HCT116 (cell line): ENCODE measurements at regions not wholly inside any gene's neighbourhood (a gene's known extent, or its start where the extent isn't known, plus 50 kb on each side); places are given as distances from the start of the nearest gene placed in this dataset.

Experiments used
- ATAC-seq: fragments of 200-7000 bp; cut with Tn5 transposase; 2 replicates; pipeline ENCODE4 v1.9.1; 2020; ENCODE audit warnings: mild to moderate bottlenecking, moderate library complexity
- BruUV-seq: library from RNA; stranded (reverse); fragments of 400-500 nt; replicated peaks from 2 replicates; lab custom pipeline; 2021; lab: Mats Ljungman, UMichigan
- CTCF ChIA-PET: fragments of 300-600 bp; sonication (Branson Sonifier 250); formaldehyde crosslinking; loops from one replicate; lab custom pipeline; 2021; ENCODE audit warnings: antibody characterized with exemption; lab: Charles Lee
- POLR2A ChIA-PET: fragments of 300-600, 350-600 bp; sonication (Branson Sonifier 250); formaldehyde crosslinking; loops from one replicate; lab custom pipeline; 2021; ENCODE audit warnings: antibody characterized with exemption; lab: Charles Lee
- RAD21 ChIA-PET, 2 experiments: fragments of 300-600 bp; sonication (Branson Sonifier 250); formaldehyde crosslinking; loops; one replicate each; lab custom pipeline; 2023; ENCODE audit warnings: low total read pairs in 2 of 2; ENCODE audit not compliant: uncharacterized antibody in 2 of 2, unreplicated experiment in 2 of 2, low non-redundant PET in 1 of 2; lab: Charles Lee
- DNase-seq: peaks from one replicate; pipeline ENCODE4 v3.0.0-alpha.2; 2010; ENCODE audit warnings: low read depth, low spot score
- H2AFZ ChIP-seq: fragments of 200-600 bp; shearing (Covaris generic), sonication (generic); 2 replicates; pipeline ENCODE4 v1.6.1; 2017; ENCODE audit warnings: low read depth, mixed run types, mixed read lengths, antibody characterized with exemption, low read length; ENCODE audit not compliant: poor library complexity, severe bottlenecking
- H3K27ac ChIP-seq: 2 replicates; pipeline ENCODE4 v1.5.1; 2012; ENCODE audit warnings: low read depth, low read length
- H3K27me3 ChIP-seq: fragments of 200-600 bp; sonication (generic); 2 replicates; pipeline ENCODE4 v1.6.1; 2016; ENCODE audit warnings: mixed run types, low read length, mixed read lengths; ENCODE audit not compliant: insufficient read depth
- H3K36me3 ChIP-seq, 2 experiments: fragments of 200-500 bp in 1 of 2; fragments of 200-600 bp in 1 of 2; sonication (Bioruptor generic) in 1 of 2; sonication (generic) in 1 of 2; 2 replicates each; pipeline versions ENCODE4 v1.5.1 to v1.6.1; 2014 to 2016; ENCODE audit warnings: low read length in 2 of 2, inconsistent platforms in 1 of 2, mixed read lengths in 1 of 2, mixed run types in 1 of 2; ENCODE audit not compliant: insufficient read depth in 2 of 2, control insufficient read depth in 1 of 2
- H3K4me1 ChIP-seq, 2 experiments: fragments of 200-600 bp in 1 of 2; sonication (generic) in 1 of 2; 2 replicates each; pipeline versions ENCODE4 v1.5.1 to v1.6.1; 2012 to 2017; ENCODE audit warnings: low read length in 2 of 2, inconsistent platforms in 1 of 2, mild to moderate bottlenecking in 1 of 2, mixed read lengths in 1 of 2, mixed run types in 1 of 2, moderate library complexity in 1 of 2; ENCODE audit not compliant: insufficient read depth in 2 of 2, control insufficient read depth in 1 of 2
- H3K4me2 ChIP-seq: fragments of 200-600 bp; sonication (generic); 2 replicates; pipeline ENCODE4 v1.6.1; 2017; ENCODE audit warnings: mixed run types, low read length, mixed read lengths
- H3K4me3 ChIP-seq, 2 experiments: fragments of 200-600 bp in 1 of 2; sonication (generic) in 1 of 2; replicated peaks in 1 of 2; 2 replicates each; pipeline ENCODE4 v1.5.1; 2011 to 2016; ENCODE audit warnings: low read length in 2 of 2, control low read depth in 1 of 2, low read depth in 1 of 2, mild to moderate bottlenecking in 1 of 2, mixed read lengths in 1 of 2, mixed run types in 1 of 2
- H3K79me2 ChIP-seq: fragments of 200-600 bp; sonication (generic); 2 replicates; pipeline ENCODE4 v1.6.1; 2017; ENCODE audit warnings: mild to moderate bottlenecking, mixed run types, low read length, moderate library complexity, mixed read lengths; ENCODE audit not compliant: insufficient read depth
- H3K9ac ChIP-seq: fragments of 200-600 bp; sonication (generic); 2 replicates; pipeline ENCODE4 v1.6.1; 2016; ENCODE audit warnings: low read length, mixed read lengths
- H3K9me2 ChIP-seq: fragments of 200-600 bp; sonication (generic), shearing (Covaris generic); 2 replicates; pipeline ENCODE4 v1.6.1; 2017; ENCODE audit warnings: mixed run types, mild to moderate bottlenecking, moderate library complexity; ENCODE audit not compliant: insufficient read depth
- H3K9me3 ChIP-seq, 2 experiments: fragments of 200-500 bp in 1 of 2; fragments of 200-600 bp in 1 of 2; sonication (Bioruptor generic) in 1 of 2; sonication (generic) in 1 of 2; 2 replicates each; pipeline ENCODE4 v1.6.1; 2014 to 2017; ENCODE audit warnings: low read length in 2 of 2, mixed read lengths in 2 of 2, inconsistent platforms in 1 of 2, low read depth in 1 of 2, mild to moderate bottlenecking in 1 of 2, mixed run types in 1 of 2, moderate library complexity in 1 of 2; ENCODE audit not compliant: control insufficient read depth in 1 of 2, insufficient read depth in 1 of 2
- H4K20me1 ChIP-seq: fragments of 200-600 bp; sonication (generic), shearing (Covaris generic); 2 replicates; pipeline ENCODE4 v1.6.1; 2017; ENCODE audit warnings: mixed run types, mild to moderate bottlenecking, moderate library complexity; ENCODE audit not compliant: insufficient read depth
- CBX3 ChIP-seq: IDR thresholded peaks from 2 replicates; pipeline ENCODE4 v1.6.1; 2012; ENCODE audit warnings: low read depth
- CEBPB ChIP-seq: IDR thresholded peaks from 2 replicates; pipeline ENCODE4 v1.6.1; 2012; ENCODE audit warnings: low read depth
- EGR1 ChIP-seq: IDR thresholded peaks from 2 replicates; pipeline ENCODE4 v1.6.1; 2012; ENCODE audit warnings: low read depth
- ELF1 ChIP-seq: IDR thresholded peaks from 2 replicates; pipeline ENCODE4 v1.6.1; 2012; ENCODE audit warnings: low read depth, borderline replicate concordance
- EZH2 ChIP-seq: fragments of 200-600 bp; sonication (generic); IDR thresholded peaks from 2 replicates; pipeline ENCODE4 v1.6.1; 2017; ENCODE audit warnings: antibody characterized with exemption, mixed run types
- EZH2phosphoT487 ChIP-seq: fragments of 200-600 bp; IDR thresholded peaks from 2 replicates; pipeline ENCODE4 v1.6.1; 2018; ENCODE audit warnings: antibody characterized with exemption, borderline replicate concordance
- FOSL1 ChIP-seq: IDR thresholded peaks from 2 replicates; pipeline ENCODE4 v1.6.1; 2012; ENCODE audit warnings: low read depth
- JUND ChIP-seq: IDR thresholded peaks from 2 replicates; pipeline ENCODE4 v1.6.1; 2012
- POLR2A ChIP-seq: IDR thresholded peaks from 2 replicates; pipeline ENCODE4 v1.7.0; 2011; ENCODE audit warnings: borderline replicate concordance; ENCODE audit not compliant: insufficient read depth, insufficient read length; ENCODE audit errors: extremely low read depth
- POLR2AphosphoS5 ChIP-seq: IDR thresholded peaks from 2 replicates; pipeline ENCODE4 v1.6.1; 2011; ENCODE audit warnings: mild to moderate bottlenecking, low read depth, low read length, moderate library complexity
- RAD21 ChIP-seq: IDR thresholded peaks from 2 replicates; pipeline ENCODE4 v1.6.1; 2012; ENCODE audit warnings: low read depth, mild to moderate bottlenecking
- SRF ChIP-seq: IDR thresholded peaks from 2 replicates; pipeline ENCODE4 v1.6.1; 2012; ENCODE audit warnings: low read depth
- TCF7L2 ChIP-seq: IDR thresholded peaks from 2 replicates; pipeline ENCODE4 v1.7.0; 2011; ENCODE audit warnings: borderline replicate concordance, inconsistent platforms; ENCODE audit not compliant: insufficient read depth, insufficient read length; ENCODE audit errors: extremely low read depth
- YY1 ChIP-seq: IDR thresholded peaks from 2 replicates; pipeline ENCODE4 v1.6.1; 2011; ENCODE audit warnings: low read length, low read depth, moderate library complexity, mild to moderate bottlenecking; ENCODE audit not compliant: insufficient replicate concordance; ENCODE audit errors: extremely low read depth
- ZNF274 ChIP-seq: fragments of 200-500 bp; sonication (Bioruptor generic); IDR thresholded peaks from 2 replicates; pipeline ENCODE4 v1.6.1; 2014; ENCODE audit warnings: mild to moderate bottlenecking, low read depth, low read length, inconsistent platforms
- intact Hi-C: fragments of 100-400 bp; cut with micrococcal nuclease; formaldehyde crosslinking; loops from 2 replicates; pipeline ENCODE4 v1.10.0; 2022
- TF ChIP-seq, protein P1 (sequence below): IDR thresholded peaks from 2 replicates; pipeline ENCODE4 v1.6.1; 2012
- TF ChIP-seq, protein P2 (sequence below): IDR thresholded peaks from 2 replicates; pipeline ENCODE4 v1.6.1; 2012; ENCODE audit warnings: low read depth
- TF ChIP-seq, protein P3 (sequence below): IDR thresholded peaks from 2 replicates; pipeline ENCODE4 v1.6.1; 2012

DNA sequence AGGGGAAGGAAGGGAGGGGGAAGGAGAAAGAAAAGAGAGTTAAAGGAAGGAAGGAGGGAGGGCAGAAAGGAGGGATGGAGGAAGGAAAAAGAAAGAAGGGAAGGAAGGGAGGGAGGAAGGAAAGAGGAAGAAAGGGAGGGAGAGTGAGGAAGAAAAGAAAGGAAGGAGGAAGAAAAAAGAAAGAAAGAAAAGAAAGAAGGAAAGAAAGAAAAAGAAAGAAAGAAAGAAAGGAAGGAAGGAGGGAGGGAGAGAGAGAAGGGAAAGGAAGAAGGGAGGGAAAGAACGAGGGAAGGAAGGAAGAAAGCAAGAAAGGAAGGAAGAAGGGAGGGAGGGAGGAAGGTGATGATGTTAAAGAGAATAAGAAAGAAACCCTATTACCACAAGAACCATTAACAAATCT, 150.6 kb downstream of the MXRA5 start:
- RAD21 ChIA-PET: no interaction called here
- POLR2A ChIA-PET: no interaction called here
- Histone ChIP-seq H4K20me1 (no peaks in the 10 kb centered on the region), H3K9me3 (no peaks in the 10 kb centered on the region), H3K9me2 (no peaks in the 10 kb centered on the region), H3K4me3 (no peak overlapping the region), H3K4me1 (no peaks in the 10 kb centered on the region), H2AFZ (no peak overlapping the region), H3K9ac (no peak overlapping the region), H3K4me2 (no peak overlapping the region), H3K79me2 (no peaks in the 10 kb centered on the region), H3K27me3 (no peaks in the 10 kb centered on the region), H3K27ac (no peak overlapping the region), H3K36me3 (no peaks in the 10 kb centered on the region)
- no peak for ATAC-seq
- intact Hi-C loops: no loop called here
- no peak for DNase-seq
- TF ChIP-seq EGR1 (no peak), POLR2AphosphoS5 (no peak), TCF7L2 (no peak), JUND (no peak), ELF1 (no peak), EZH2 (no peak), ZNF274 (no peak), CEBPB (no peak), CBX3 (no peak), EZH2phosphoT487 (no peak), POLR2A (no peak), RAD21 (no peak), SRF (no peak), FOSL1 (no peak), YY1 (no peak)
- TF ChIP-seq, protein P1, sequence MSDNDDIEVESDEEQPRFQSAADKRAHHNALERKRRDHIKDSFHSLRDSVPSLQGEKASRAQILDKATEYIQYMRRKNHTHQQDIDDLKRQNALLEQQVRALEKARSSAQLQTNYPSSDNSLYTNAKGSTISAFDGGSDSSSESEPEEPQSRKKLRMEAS: no peak
- TF ChIP-seq, protein P2, sequence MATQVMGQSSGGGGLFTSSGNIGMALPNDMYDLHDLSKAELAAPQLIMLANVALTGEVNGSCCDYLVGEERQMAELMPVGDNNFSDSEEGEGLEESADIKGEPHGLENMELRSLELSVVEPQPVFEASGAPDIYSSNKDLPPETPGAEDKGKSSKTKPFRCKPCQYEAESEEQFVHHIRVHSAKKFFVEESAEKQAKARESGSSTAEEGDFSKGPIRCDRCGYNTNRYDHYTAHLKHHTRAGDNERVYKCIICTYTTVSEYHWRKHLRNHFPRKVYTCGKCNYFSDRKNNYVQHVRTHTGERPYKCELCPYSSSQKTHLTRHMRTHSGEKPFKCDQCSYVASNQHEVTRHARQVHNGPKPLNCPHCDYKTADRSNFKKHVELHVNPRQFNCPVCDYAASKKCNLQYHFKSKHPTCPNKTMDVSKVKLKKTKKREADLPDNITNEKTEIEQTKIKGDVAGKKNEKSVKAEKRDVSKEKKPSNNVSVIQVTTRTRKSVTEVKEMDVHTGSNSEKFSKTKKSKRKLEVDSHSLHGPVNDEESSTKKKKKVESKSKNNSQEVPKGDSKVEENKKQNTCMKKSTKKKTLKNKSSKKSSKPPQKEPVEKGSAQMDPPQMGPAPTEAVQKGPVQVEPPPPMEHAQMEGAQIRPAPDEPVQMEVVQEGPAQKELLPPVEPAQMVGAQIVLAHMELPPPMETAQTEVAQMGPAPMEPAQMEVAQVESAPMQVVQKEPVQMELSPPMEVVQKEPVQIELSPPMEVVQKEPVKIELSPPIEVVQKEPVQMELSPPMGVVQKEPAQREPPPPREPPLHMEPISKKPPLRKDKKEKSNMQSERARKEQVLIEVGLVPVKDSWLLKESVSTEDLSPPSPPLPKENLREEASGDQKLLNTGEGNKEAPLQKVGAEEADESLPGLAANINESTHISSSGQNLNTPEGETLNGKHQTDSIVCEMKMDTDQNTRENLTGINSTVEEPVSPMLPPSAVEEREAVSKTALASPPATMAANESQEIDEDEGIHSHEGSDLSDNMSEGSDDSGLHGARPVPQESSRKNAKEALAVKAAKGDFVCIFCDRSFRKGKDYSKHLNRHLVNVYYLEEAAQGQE: no peak
- TF ChIP-seq, protein P3, sequence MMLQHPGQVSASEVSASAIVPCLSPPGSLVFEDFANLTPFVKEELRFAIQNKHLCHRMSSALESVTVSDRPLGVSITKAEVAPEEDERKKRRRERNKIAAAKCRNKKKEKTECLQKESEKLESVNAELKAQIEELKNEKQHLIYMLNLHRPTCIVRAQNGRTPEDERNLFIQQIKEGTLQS: no peak
- BruUV-seq: no TSS peak
- CTCF ChIA-PET: no interaction called here
